IMR-90 (cell line): ENCODE measurements at regions not wholly inside any gene's neighbourhood (a gene's known extent, or its start where the extent isn't known, plus 50 kb on each side); places are given as distances from the start of the nearest gene placed in this dataset.

Source experiments
- ATAC-seq: fragments of 200-7000 bp; cut with Tn5 transposase; 2 replicates; pipeline ENCODE4 v1.9.1; 2020; ENCODE audit warnings: low read depth, mild to moderate bottlenecking, moderate library complexity
- BruUV-seq: library from RNA; stranded (reverse); fragments of 400-500 nt; replicated peaks from 2 replicates; lab custom pipeline; 2021; lab: Mats Ljungman, UMichigan
- CTCF ChIA-PET: fragments of 300-600 bp; formaldehyde crosslinking; extraction: SDS; loops from one replicate; lab custom pipeline; 2021; ENCODE audit warnings: antibody characterized with exemption; lab: Yijun Ruan, JAX
- POLR2A ChIA-PET: fragments of 300-600 bp; sonication (Branson Sonifier 250); formaldehyde crosslinking; loops from one replicate; lab custom pipeline; 2022; ENCODE audit warnings: antibody characterized with exemption; ENCODE audit not compliant: unreplicated experiment; lab: Charles Lee
- DNase-seq: peaks from one replicate; pipeline ENCODE4 v3.0.0; 2013
- H2AFZ ChIP-seq: replicated peaks from 2 replicates; pipeline ENCODE3; 2013; ENCODE audit warnings: low read length, mild to moderate bottlenecking; ENCODE audit not compliant: poor library complexity
- H2AK5ac ChIP-seq: 2 replicates; pipeline ENCODE4 v1.6.1; 2013; ENCODE audit warnings: low read depth, low read length, inconsistent platforms
- H2AK9ac ChIP-seq: replicated peaks from 2 replicates; pipeline ENCODE3; 2013; ENCODE audit warnings: mild to moderate bottlenecking, low read depth, low read length, moderate library complexity; ENCODE audit not compliant: poor library complexity
- H2BK120ac ChIP-seq: 2 replicates; pipeline ENCODE4 v1.6.1; 2013; ENCODE audit warnings: low read depth, low read length, inconsistent platforms
- H2BK15ac ChIP-seq: 3 replicates; pipeline ENCODE4 v1.6.1; 2013; ENCODE audit warnings: low read depth, low read length, inconsistent platforms
- H2BK20ac ChIP-seq: 2 replicates; pipeline ENCODE4 v1.6.1; 2013; ENCODE audit warnings: low read depth, mild to moderate bottlenecking, inconsistent platforms, low read length, moderate library complexity
- H2BK5ac ChIP-seq: 2 replicates; pipeline ENCODE4 v1.6.1; 2013; ENCODE audit warnings: mild to moderate bottlenecking, low read depth, low read length, inconsistent platforms; ENCODE audit not compliant: poor library complexity, severe bottlenecking
- H3K14ac ChIP-seq: replicated peaks from 2 replicates; pipeline ENCODE4 v1.6.1; 2013; ENCODE audit warnings: low read depth, low read length, inconsistent platforms
- H3K18ac ChIP-seq: 2 replicates; pipeline ENCODE4 v1.6.1; 2013; ENCODE audit warnings: low read depth, low read length, control low read depth
- H3K23ac ChIP-seq: 2 replicates; pipeline ENCODE4 v1.6.1; 2013; ENCODE audit warnings: low read depth, low read length, inconsistent platforms
- H3K27ac ChIP-seq: 2 replicates; pipeline ENCODE4 v1.5.1; 2013; ENCODE audit warnings: mild to moderate bottlenecking, control low read depth, low read length; ENCODE audit not compliant: insufficient read depth
- H3K27me3 ChIP-seq: 2 replicates; pipeline ENCODE4 v1.6.1; 2013; ENCODE audit warnings: low read length; ENCODE audit not compliant: control insufficient read depth, insufficient read depth
- H3K36me3 ChIP-seq: 2 replicates; pipeline ENCODE4 v1.6.1; 2013; ENCODE audit warnings: low read length, mixed read lengths; ENCODE audit not compliant: control insufficient read depth, insufficient read depth
- H3K4ac ChIP-seq: 2 replicates; pipeline ENCODE4 v1.6.1; 2013; ENCODE audit warnings: low read depth, low read length, inconsistent platforms
- H3K4me1 ChIP-seq: 2 replicates; pipeline ENCODE4 v1.6.1; 2013; ENCODE audit warnings: low read length, mixed read lengths; ENCODE audit not compliant: control insufficient read depth, insufficient read depth
- H3K4me2 ChIP-seq: 2 replicates; pipeline ENCODE4 v1.6.1; 2013; ENCODE audit warnings: low read depth, mild to moderate bottlenecking, control low read depth, low read length, moderate library complexity
- H3K4me3 ChIP-seq: 2 replicates; pipeline ENCODE4 v1.5.1; 2013; ENCODE audit warnings: low read depth, mild to moderate bottlenecking, control low read depth, low read length, moderate library complexity; ENCODE audit not compliant: insufficient read depth
- H3K56ac ChIP-seq: 2 replicates; pipeline ENCODE4 v1.6.1; 2013; ENCODE audit warnings: low read length, inconsistent platforms; ENCODE audit not compliant: insufficient read depth; ENCODE audit errors: extremely low read depth
- H3K79me1 ChIP-seq, 2 experiments: 2 replicates each; pipeline ENCODE4 v1.6.1; 2013; ENCODE audit warnings: low read length in 2 of 2, inconsistent platforms in 1 of 2, low read depth in 1 of 2
- H3K9ac ChIP-seq: 2 replicates; pipeline ENCODE4 v1.6.1; 2013; ENCODE audit warnings: low read depth, low read length, control low read depth
- H3K9me1 ChIP-seq: 2 replicates; pipeline ENCODE4 v1.6.1; 2013; ENCODE audit warnings: low read length, inconsistent platforms; ENCODE audit not compliant: insufficient read depth
- H3K9me3 ChIP-seq: 2 replicates; pipeline ENCODE4 v1.6.1; 2013; ENCODE audit warnings: low read length; ENCODE audit not compliant: control insufficient read depth, insufficient read depth
- H4K20me1 ChIP-seq: 2 replicates; pipeline ENCODE4 v1.6.1; 2013; ENCODE audit warnings: low read length, inconsistent platforms; ENCODE audit not compliant: insufficient read depth
- H4K5ac ChIP-seq: 2 replicates; pipeline ENCODE4 v1.6.1; 2013; ENCODE audit warnings: mild to moderate bottlenecking, low read depth, low read length, control low read depth
- H4K8ac ChIP-seq, 2 experiments: 2 replicates each; pipeline ENCODE4 v1.6.1; 2013; ENCODE audit warnings: low read depth in 2 of 2, low read length in 2 of 2, control low read depth in 1 of 2, inconsistent platforms in 1 of 2
- H4K91ac ChIP-seq: 2 replicates; pipeline ENCODE4 v1.6.1; 2013; ENCODE audit warnings: low read depth, low read length, inconsistent platforms; ENCODE audit not compliant: insufficient read depth
- BHLHE40 ChIP-seq: fragments of 150-350 bp; IDR thresholded peaks from 2 replicates; pipeline ENCODE4 v1.6.1; 2016; ENCODE audit warnings: mild to moderate bottlenecking, low read depth, low read length
- CEBPB ChIP-seq: IDR thresholded peaks from 2 replicates; pipeline ENCODE4 v1.6.1; 2012; ENCODE audit warnings: low read depth, low read length, improper control_type of control experiment
- CHD1 ChIP-seq: IDR thresholded peaks from 2 replicates; pipeline ENCODE4 v1.6.1; 2012; ENCODE audit warnings: low read depth, low read length, improper control_type of control experiment
- FOS ChIP-seq: fragments of 150-350 bp; IDR thresholded peaks from 2 replicates; pipeline ENCODE4 v1.6.1; 2016; ENCODE audit warnings: low read depth, low read length
- MAFK ChIP-seq: IDR thresholded peaks from 2 replicates; pipeline ENCODE4 v1.6.1; 2012; ENCODE audit warnings: low read depth, low read length, improper control_type of control experiment
- MAZ ChIP-seq: IDR thresholded peaks from 2 replicates; pipeline ENCODE4 v1.6.1; 2012; ENCODE audit warnings: low read depth, mild to moderate bottlenecking, low read length, improper control_type of control experiment, moderate library complexity, borderline replicate concordance
- MXI1 ChIP-seq: IDR thresholded peaks from 2 replicates; pipeline ENCODE4 v1.6.1; 2012; ENCODE audit warnings: low read depth, mild to moderate bottlenecking, low read length, moderate library complexity, borderline replicate concordance
- NFE2L2 ChIP-seq: fragments of 150-350 bp; IDR thresholded peaks from 2 replicates; pipeline ENCODE4 v1.6.1; 2016; ENCODE audit warnings: low read depth, mild to moderate bottlenecking, low read length
- POLR2A ChIP-seq: IDR thresholded peaks from 2 replicates; pipeline ENCODE4 v1.6.1; 2012; ENCODE audit warnings: mild to moderate bottlenecking, low read depth, low read length
- RAD21 ChIP-seq: IDR thresholded peaks from 2 replicates; pipeline ENCODE4 v1.6.1; 2012; ENCODE audit warnings: low read length, improper control_type of control experiment
- RCOR1 ChIP-seq: IDR thresholded peaks from 2 replicates; pipeline ENCODE4 v1.6.1; 2012; ENCODE audit warnings: mild to moderate bottlenecking, low read length, improper control_type of control experiment; ENCODE audit not compliant: insufficient replicate concordance
- RFX5 ChIP-seq: IDR thresholded peaks from 2 replicates; pipeline ENCODE4 v1.8.0; 2012; ENCODE audit warnings: low read depth, mild to moderate bottlenecking, low read length, moderate library complexity
- SMC3 ChIP-seq: fragments of 150-350 bp; IDR thresholded peaks from 2 replicates; pipeline ENCODE4 v1.6.1; 2016; ENCODE audit warnings: low read depth, mild to moderate bottlenecking, antibody characterized with exemption, low read length, moderate library complexity
- WGBS, 2 experiments: methylation state at CpG; one replicate each; pipeline versions ENCODE4 v1.1.5 to v1.1.7; 2013; ENCODE audit warnings: missing lambda C conversion rate in 2 of 2; ENCODE audit not compliant: insufficient read length in 1 of 2; ENCODE audit errors: extremely low coverage in 2 of 2; 5-methylcytosine and 5-hydroxymethylcytosine counted together
- dilution Hi-C: fragments of 300-500 bp; cut with HindIII; formaldehyde crosslinking; loops from one replicate; pipeline ENCODE4 v1.14.3; 2018; ENCODE audit warnings: low sequenced_read_pairs; ENCODE audit not compliant: unreplicated experiment
- in situ Hi-C: fragments of 300-500 bp; cut with MboI; formaldehyde crosslinking; loops from 3 replicates; pipeline ENCODE4 v1.14.3; 2019; ENCODE audit warnings: low sequenced_read_pairs, inconsistent platforms, mixed read lengths
- intact Hi-C: fragments of 100-400 bp; cut with micrococcal nuclease; formaldehyde crosslinking; loops from 2 replicates; pipeline ENCODE4 v1.10.0; 2022
- TF ChIP-seq, protein P1 (sequence below): conservative IDR thresholded peaks from 2 replicates; pipeline ENCODE4 v1.5.1; 2012; ENCODE audit warnings: mild to moderate bottlenecking, low read depth, low read length, improper control_type of control experiment
- TF ChIP-seq, protein P2 (sequence below): fragments of 150-350 bp; IDR thresholded peaks from 2 replicates; pipeline ENCODE4 v1.6.1; 2017; ENCODE audit warnings: mild to moderate bottlenecking, antibody characterized with exemption, low read length, low read depth
- TF ChIP-seq, protein P3 (sequence below): fragments of 150-350 bp; IDR thresholded peaks from 2 replicates; pipeline ENCODE4 v1.6.1; 2016; ENCODE audit warnings: low read depth, mild to moderate bottlenecking, low read length, moderate library complexity, borderline replicate concordance

DNA sequence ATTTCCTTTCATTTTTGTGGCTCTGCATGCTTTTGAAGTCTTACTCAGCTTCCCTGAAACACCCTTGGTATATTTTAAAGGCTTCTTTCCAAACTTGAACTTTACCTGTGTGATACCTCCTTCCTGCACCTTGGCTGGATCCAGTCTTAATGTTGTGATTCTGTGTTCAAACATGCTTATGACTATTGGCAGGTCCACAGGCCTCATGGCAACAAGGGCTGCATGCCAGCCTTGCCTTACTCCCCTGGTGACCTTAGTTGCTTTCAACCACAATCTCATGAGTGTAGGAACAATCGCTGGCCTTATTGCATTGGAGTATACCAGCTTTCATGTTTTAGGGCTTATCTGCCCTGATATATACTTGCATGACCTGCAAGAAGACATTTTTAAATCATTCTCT, 238.7 kb downstream of the KIF20B start:
- Histone ChIP-seq H4K20me1 (no peaks in the 10 kb centered on the region), H2BK15ac (no peak overlapping the region), H3K14ac (no peak overlapping the region), H2BK5ac (no peak overlapping the region), H2AK9ac (no peak overlapping the region), H3K4ac (no peak overlapping the region), H3K27ac (no peak overlapping the region), H3K23ac (no peak overlapping the region), H2BK20ac (no peak overlapping the region), H4K5ac (no peak overlapping the region), H3K36me3 (no peaks in the 10 kb centered on the region), H3K79me1 (no peaks in the 10 kb centered on the region), H3K56ac (no peak overlapping the region), H4K91ac (no peak overlapping the region), H3K4me2 (no peak overlapping the region), H3K9me1 (no peaks in the 10 kb centered on the region), H3K4me1 (no peaks in the 10 kb centered on the region), H3K9ac (no peak overlapping the region), H3K18ac (no peak overlapping the region), H2AK5ac (no peak overlapping the region), H3K9me3 (no peaks in the 10 kb centered on the region), H4K8ac (no peak overlapping the region), H2BK120ac (no peak overlapping the region), H3K4me3 (no peak overlapping the region), H2AFZ (no peak overlapping the region), H3K27me3 (no peaks in the 10 kb centered on the region)
- intact Hi-C loops = no loop called here
- DNase-seq (no peak), ATAC-seq (no peak)
- POLR2A ChIA-PET = no interaction called here
- TF ChIP-seq RAD21 (no peak), MAZ (no peak), BHLHE40 (no peak), SMC3 (no peak), RFX5 (no peak), MXI1 (no peak), POLR2A (no peak), CHD1 (no peak), NFE2L2 (no peak), MAFK (no peak), RCOR1 (no peak), CEBPB (no peak), FOS (no peak)
- TF ChIP-seq, protein P1, sequence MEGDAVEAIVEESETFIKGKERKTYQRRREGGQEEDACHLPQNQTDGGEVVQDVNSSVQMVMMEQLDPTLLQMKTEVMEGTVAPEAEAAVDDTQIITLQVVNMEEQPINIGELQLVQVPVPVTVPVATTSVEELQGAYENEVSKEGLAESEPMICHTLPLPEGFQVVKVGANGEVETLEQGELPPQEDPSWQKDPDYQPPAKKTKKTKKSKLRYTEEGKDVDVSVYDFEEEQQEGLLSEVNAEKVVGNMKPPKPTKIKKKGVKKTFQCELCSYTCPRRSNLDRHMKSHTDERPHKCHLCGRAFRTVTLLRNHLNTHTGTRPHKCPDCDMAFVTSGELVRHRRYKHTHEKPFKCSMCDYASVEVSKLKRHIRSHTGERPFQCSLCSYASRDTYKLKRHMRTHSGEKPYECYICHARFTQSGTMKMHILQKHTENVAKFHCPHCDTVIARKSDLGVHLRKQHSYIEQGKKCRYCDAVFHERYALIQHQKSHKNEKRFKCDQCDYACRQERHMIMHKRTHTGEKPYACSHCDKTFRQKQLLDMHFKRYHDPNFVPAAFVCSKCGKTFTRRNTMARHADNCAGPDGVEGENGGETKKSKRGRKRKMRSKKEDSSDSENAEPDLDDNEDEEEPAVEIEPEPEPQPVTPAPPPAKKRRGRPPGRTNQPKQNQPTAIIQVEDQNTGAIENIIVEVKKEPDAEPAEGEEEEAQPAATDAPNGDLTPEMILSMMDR = no peak
- TF ChIP-seq, protein P2, sequence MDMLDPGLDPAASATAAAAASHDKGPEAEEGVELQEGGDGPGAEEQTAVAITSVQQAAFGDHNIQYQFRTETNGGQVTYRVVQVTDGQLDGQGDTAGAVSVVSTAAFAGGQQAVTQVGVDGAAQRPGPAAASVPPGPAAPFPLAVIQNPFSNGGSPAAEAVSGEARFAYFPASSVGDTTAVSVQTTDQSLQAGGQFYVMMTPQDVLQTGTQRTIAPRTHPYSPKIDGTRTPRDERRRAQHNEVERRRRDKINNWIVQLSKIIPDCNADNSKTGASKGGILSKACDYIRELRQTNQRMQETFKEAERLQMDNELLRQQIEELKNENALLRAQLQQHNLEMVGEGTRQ = no peak
- TF ChIP-seq, protein P3, sequence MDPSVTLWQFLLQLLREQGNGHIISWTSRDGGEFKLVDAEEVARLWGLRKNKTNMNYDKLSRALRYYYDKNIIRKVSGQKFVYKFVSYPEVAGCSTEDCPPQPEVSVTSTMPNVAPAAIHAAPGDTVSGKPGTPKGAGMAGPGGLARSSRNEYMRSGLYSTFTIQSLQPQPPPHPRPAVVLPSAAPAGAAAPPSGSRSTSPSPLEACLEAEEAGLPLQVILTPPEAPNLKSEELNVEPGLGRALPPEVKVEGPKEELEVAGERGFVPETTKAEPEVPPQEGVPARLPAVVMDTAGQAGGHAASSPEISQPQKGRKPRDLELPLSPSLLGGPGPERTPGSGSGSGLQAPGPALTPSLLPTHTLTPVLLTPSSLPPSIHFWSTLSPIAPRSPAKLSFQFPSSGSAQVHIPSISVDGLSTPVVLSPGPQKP = no peak
- dilution Hi-C loops = no loop called here
- CTCF ChIA-PET = no interaction called here
- no TSS peak for BruUV-seq
- in situ Hi-C loops = no loop called here
- WGBS, 2 experiments = 50% methylated on average over 1 of the region's 1 CpG; no CpG with 5 or more reads in 1 of the 2 experiments
